Sigmoid colon (tissue), 4 donors: ENCODE measurements at regions not wholly inside any gene's neighbourhood (a gene's known extent, or its start where the extent isn't known, plus 50 kb on each side); places are given as distances from the start of the nearest gene placed in this dataset.

Source experiments
- EP300 ChIP-seq, 4 donors: sonication (generic); formaldehyde crosslinking; IDR thresholded peaks; one replicate each; pipeline ENCODE4 v1.6.1; 2017; ENCODE audit warnings: antibody characterized with exemption in 4 of 4
- POLR2AphosphoS5 ChIP-seq, 4 donors: sonication (generic); formaldehyde crosslinking; IDR thresholded peaks; one replicate each; pipeline ENCODE4 v1.6.1; 2017; ENCODE audit warnings: antibody characterized with exemption in 4 of 4

GRCh38 chr14:26204728-26205479 lies 392.9 kb downstream of the NOVA1 start:
- no peak for TF ChIP-seq POLR2AphosphoS5 (IDR thresholded peaks at IDR 0.05)
- no peak for TF ChIP-seq EP300 (IDR thresholded peaks at IDR 0.05)
